ENCODE measurements at regions not wholly inside any gene's neighbourhood (a gene's known extent, or its start where the extent isn't known, plus 50 kb on each side); places are given as distances from the start of the nearest gene placed in this dataset.
"Not testable (repeated sequence)": the region's sequence is repeated elsewhere in the genome, so short reads cannot be mapped to it uniquely, and the experiment has no call there.

GRCh38 chr14:85873006-85873405, 343.1 kb downstream of the FLRT2 start:
- no peak for DNase-seq (ENCODE audit: low spot score)

GRCh38 chr14:85867450-85867849, 337.5 kb downstream of the FLRT2 start:
- peak; percentile 17 for DNase-seq (ENCODE audit: low spot score)

- no peak for DNase-seq (ENCODE audit: low spot score)
These were observed 335.8 kb downstream of the FLRT2 start for GRCh38 chr14:85865701-85866100.

- no peak for DNase-seq (ENCODE audit: low spot score)
These were observed 328.7 kb downstream of the FLRT2 start for GRCh38 chr14:85858634-85859033.

GRCh38 chr14:85856430-85856829, 326.5 kb downstream of the FLRT2 start:
- no peak for DNase-seq (ENCODE audit: low spot score)

GRCh38 chr14:85853996-85854526, 324.1 kb downstream of the FLRT2 start:
- DNase-seq (ENCODE audit: low spot score): no peak

- DNase-seq (ENCODE audit: low spot score): no peak
These were observed 323.0 kb downstream of the FLRT2 start for GRCh38 chr14:85852906-85853305.

GRCh38 chr14:85852123-85852522, 322.2 kb downstream of the FLRT2 start:
- DNase-seq (ENCODE audit: low spot score): not testable (repeated sequence)

- not testable (repeated sequence) for DNase-seq (ENCODE audit: low spot score)
These were observed 300.6 kb downstream of the FLRT2 start for GRCh38 chr14:85830549-85830948.

GRCh38 chr14:85829601-85830000, 299.7 kb downstream of the FLRT2 start:
- DNase-seq (ENCODE audit: low spot score): not testable (repeated sequence)

GRCh38 chr14:85824526-85824925, 294.6 kb downstream of the FLRT2 start:
- DNase-seq (ENCODE audit: low spot score): no peak

GRCh38 chr14:85822236-85822635, 292.3 kb downstream of the FLRT2 start:
- no peak for DNase-seq (ENCODE audit: low spot score)

GRCh38 chr14:85817430-85817829, 287.5 kb downstream of the FLRT2 start:
- DNase-seq (ENCODE audit: low spot score): no peak

GRCh38 chr14:85813040-85813439, 283.1 kb downstream of the FLRT2 start:
- no peak for DNase-seq (ENCODE audit: low spot score)

GRCh38 chr14:85811340-85811739, 281.4 kb downstream of the FLRT2 start:
- DNase-seq (ENCODE audit: low spot score): no peak

GRCh38 chr14:85799668-85800067, 269.7 kb downstream of the FLRT2 start:
- no peak for DNase-seq (ENCODE audit: low spot score)

- DNase-seq (ENCODE audit: low spot score): no peak
These were observed 268.9 kb downstream of the FLRT2 start for GRCh38 chr14:85798856-85799255.

- DNase-seq (ENCODE audit: low spot score): no peak
These were observed 263.6 kb downstream of the FLRT2 start for GRCh38 chr14:85793533-85793932.

GRCh38 chr14:85789506-85789905, 259.6 kb downstream of the FLRT2 start:
- DNase-seq (ENCODE audit: low spot score): no peak

- DNase-seq (ENCODE audit: low spot score): no peak
These were observed 258.7 kb downstream of the FLRT2 start for GRCh38 chr14:85788470-85789233.

- no peak for DNase-seq (ENCODE audit: low spot score)
These were observed 236.4 kb downstream of the FLRT2 start for GRCh38 chr14:85766295-85766694.

- DNase-seq (ENCODE audit: low spot score): peak; percentile 0
These were observed 234.9 kb downstream of the FLRT2 start for GRCh38 chr14:85764822-85765221.

GRCh38 chr14:85762526-85762925, 232.6 kb downstream of the FLRT2 start:
- no peak for DNase-seq (ENCODE audit: low spot score)

GRCh38 chr14:85752175-85752574, 222.2 kb downstream of the FLRT2 start:
- DNase-seq (ENCODE audit: low spot score): no peak

All from HuH-7 (cell line).